Transverse colon (tissue), 4 donors: ENCODE measurements at regions not wholly inside any gene's neighbourhood (a gene's known extent, or its start where the extent isn't known, plus 50 kb on each side); places are given as distances from the start of the nearest gene placed in this dataset.

Source experiments
- CTCF ChIP-seq, 5 experiments: fragments of 200-600 bp in 3 of 5; fragments of 450-650 bp in 2 of 5; sonication (generic) in 3 of 5; IDR thresholded peaks; 1 replicate in 2 of 5; 2 replicates in 3 of 5; pipeline ENCODE4 v1.5.1; 2016 to 2017; ENCODE audit warnings: antibody characterized with exemption in 5 of 5, inconsistent platforms in 3 of 5, mild to moderate bottlenecking in 2 of 5, moderate library complexity in 1 of 5
- EP300 ChIP-seq: sonication (generic); formaldehyde crosslinking; IDR thresholded peaks from one replicate; pipeline ENCODE4 v1.6.1; 2017; ENCODE audit warnings: antibody characterized with exemption, low read depth
- POLR2A ChIP-seq: fragments of 450-650 bp; IDR thresholded peaks from one replicate; pipeline ENCODE4 v1.6.1; 2016; ENCODE audit warnings: antibody characterized with exemption, mild to moderate bottlenecking, moderate library complexity
- POLR2AphosphoS5 ChIP-seq, 3 donors: sonication (generic); formaldehyde crosslinking; IDR thresholded peaks; one replicate each; pipeline ENCODE4 v1.6.1; 2016; ENCODE audit warnings: antibody characterized with exemption in 3 of 3

GRCh38 chr20:11445891-11446290, 471.8 kb upstream of the BTBD3 start:
- no peak for TF ChIP-seq CTCF (IDR thresholded peaks at IDR 0.05)
- TF ChIP-seq POLR2A, result no peak
- no peak for TF ChIP-seq EP300
- no peak for TF ChIP-seq POLR2AphosphoS5 (IDR thresholded peaks at IDR 0.05)
